ENCODE measurements at regions not wholly inside any gene's neighbourhood (a gene's known extent, or its start where the extent isn't known, plus 50 kb on each side); places are given as distances from the start of the nearest gene placed in this dataset.

DNA sequence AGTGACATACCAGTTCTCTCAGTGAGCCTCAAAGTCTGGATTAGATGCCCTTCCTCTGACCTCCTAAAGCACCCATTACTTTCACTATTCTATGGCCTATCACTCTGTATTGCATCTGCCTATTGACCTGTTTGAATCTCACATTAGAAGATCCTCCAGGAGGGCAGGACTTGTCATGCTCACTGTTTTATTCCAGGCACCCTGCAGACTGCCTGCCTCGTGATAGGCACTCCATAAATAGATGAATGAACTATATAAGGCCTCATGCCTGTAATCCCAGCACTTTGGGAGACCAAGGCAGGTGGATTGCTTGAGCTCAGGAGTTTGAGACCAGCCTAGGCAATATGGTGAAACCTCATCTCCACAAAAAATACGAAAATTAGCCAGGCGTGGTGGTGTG, 160.1 kb upstream of the CADM1 start:
- intact Hi-C loops (cut with micrococcal nuclease) = no loop called here
- peaks cover 0 to 5% of the 10 kb centered on the region in 2 donors for H3K36me3 Mint-ChIP-seq

GRCh38 chr11:115663790-115664189, 159.6 kb upstream of the CADM1 start:
- Histone ChIP-seq H3K36me3 (replicated peaks in 1 of 2; ENCODE audit: control insufficient read depth in 1 of 2, insufficient read depth in 2 of 2, low read length in 2 of 2) (no peaks in the 10 kb centered on the region), H3K79me2 (ENCODE audit: insufficient read depth, low read length) (no peaks in the 10 kb centered on the region), H3K9me3 (replicated peaks in 1 of 2; ENCODE audit: control insufficient read depth in 1 of 2, insufficient read depth in 1 of 2, low read length in 2 of 2) (peaks cover 0 to 7% of the 10 kb centered on the region in 2 donors), H3K4me1 (ENCODE audit: control insufficient read depth in 1 of 2, insufficient read depth in 2 of 2, low read length in 2 of 2) (peaks cover 4 to 12% of the 10 kb centered on the region in 2 donors), H3K4me3 (replicated peaks in 1 of 3; ENCODE audit: low read depth in 2 of 3, low read length in 3 of 3) (no peak overlapping the region), H3K4me2 (replicated peaks; ENCODE audit: extremely low read depth, low read length, poor library complexity, severe bottlenecking) (no peak overlapping the region), H3K9ac (ENCODE audit: insufficient read depth, low read length, poor library complexity, severe bottlenecking) (no peak overlapping the region), H3K27ac (ENCODE audit: low read depth in 1 of 2, low read length in 2 of 2) (no peak overlapping the region), H2AFZ (ENCODE audit: insufficient read depth, low read depth, low read length, poor library complexity, severe bottlenecking) (no peak overlapping the region), H4K20me1 (ENCODE audit: insufficient read depth, low read length) (no peaks in the 10 kb centered on the region), H3K27me3 (ENCODE audit: control insufficient read depth in 2 of 2, insufficient read depth in 2 of 2, low read length in 2 of 2) (peaks cover 31 to 39% of the 10 kb centered on the region in 2 donors)
- no peak for DNase-seq
- H3K36me3 Mint-ChIP-seq = peaks cover 0 to 5% of the 10 kb centered on the region in 2 donors
- peaks cover 13% of the 10 kb centered on the region for H3K4me1 Mint-ChIP-seq
- peaks cover 0 to 16% (median 2%) of the 10 kb centered on the region in 7 donors for H3K9me3 Mint-ChIP-seq
- no peak overlapping the region for H3K4me3 Mint-ChIP-seq
- 86% methylated on average over 6 of the region's 6 CpGs for WGBS (ENCODE audit: insufficient coverage)
- intact Hi-C loops (cut with micrococcal nuclease) = no loop called here
- H3K27me3 Mint-ChIP-seq (ENCODE audit: low read depth in 3 of 3) = peaks cover 40 to 59% (median 44%) of the 10 kb centered on the region in 3 donors
- TF ChIP-seq, protein P1, sequence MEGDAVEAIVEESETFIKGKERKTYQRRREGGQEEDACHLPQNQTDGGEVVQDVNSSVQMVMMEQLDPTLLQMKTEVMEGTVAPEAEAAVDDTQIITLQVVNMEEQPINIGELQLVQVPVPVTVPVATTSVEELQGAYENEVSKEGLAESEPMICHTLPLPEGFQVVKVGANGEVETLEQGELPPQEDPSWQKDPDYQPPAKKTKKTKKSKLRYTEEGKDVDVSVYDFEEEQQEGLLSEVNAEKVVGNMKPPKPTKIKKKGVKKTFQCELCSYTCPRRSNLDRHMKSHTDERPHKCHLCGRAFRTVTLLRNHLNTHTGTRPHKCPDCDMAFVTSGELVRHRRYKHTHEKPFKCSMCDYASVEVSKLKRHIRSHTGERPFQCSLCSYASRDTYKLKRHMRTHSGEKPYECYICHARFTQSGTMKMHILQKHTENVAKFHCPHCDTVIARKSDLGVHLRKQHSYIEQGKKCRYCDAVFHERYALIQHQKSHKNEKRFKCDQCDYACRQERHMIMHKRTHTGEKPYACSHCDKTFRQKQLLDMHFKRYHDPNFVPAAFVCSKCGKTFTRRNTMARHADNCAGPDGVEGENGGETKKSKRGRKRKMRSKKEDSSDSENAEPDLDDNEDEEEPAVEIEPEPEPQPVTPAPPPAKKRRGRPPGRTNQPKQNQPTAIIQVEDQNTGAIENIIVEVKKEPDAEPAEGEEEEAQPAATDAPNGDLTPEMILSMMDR (IDR thresholded peaks at IDR 0.05) = no peak
- H3K27ac Mint-ChIP-seq = peak overlapping the region in 1 of 7 donors; percentile 32

More for the DNA sequence above, 160.1 kb upstream of the CADM1 start:
- Histone ChIP-seq H3K27ac (ENCODE audit: low read depth in 1 of 2, low read length in 2 of 2) (no peak overlapping the region), H4K20me1 (ENCODE audit: insufficient read depth, low read length) (no peaks in the 10 kb centered on the region), H2AFZ (ENCODE audit: insufficient read depth, low read depth, low read length, poor library complexity, severe bottlenecking) (no peak overlapping the region), H3K4me3 (replicated peaks in 1 of 3; ENCODE audit: low read depth in 2 of 3, low read length in 3 of 3) (no peak overlapping the region), H3K4me2 (replicated peaks; ENCODE audit: extremely low read depth, low read length, poor library complexity, severe bottlenecking) (no peak overlapping the region), H3K36me3 (replicated peaks in 1 of 2; ENCODE audit: control insufficient read depth in 1 of 2, insufficient read depth in 2 of 2, low read length in 2 of 2) (no peaks in the 10 kb centered on the region), H3K9me3 (replicated peaks in 1 of 2; ENCODE audit: control insufficient read depth in 1 of 2, insufficient read depth in 1 of 2, low read length in 2 of 2) (peaks cover 0 to 4% of the 10 kb centered on the region in 2 donors), H3K4me1 (ENCODE audit: control insufficient read depth in 1 of 2, insufficient read depth in 2 of 2, low read length in 2 of 2) (peaks cover 2 to 8% of the 10 kb centered on the region in 2 donors), H3K79me2 (ENCODE audit: insufficient read depth, low read length) (no peaks in the 10 kb centered on the region), H3K27me3 (ENCODE audit: control insufficient read depth in 2 of 2, insufficient read depth in 2 of 2, low read length in 2 of 2) (peaks cover 26 to 34% of the 10 kb centered on the region in 2 donors), H3K9ac (ENCODE audit: insufficient read depth, low read length, poor library complexity, severe bottlenecking) (no peak overlapping the region)
- TF ChIP-seq, protein P1 (IDR thresholded peaks at IDR 0.05) = no peak
- Mint-ChIP-seq H3K9me3 (peaks cover 0 to 15% (median 2%) of the 10 kb centered on the region in 7 donors), H3K27ac (peak overlapping the region in 1 of 7 donors; percentile 5), H3K4me3 (no peak overlapping the region), H3K27me3 (ENCODE audit: low read depth in 3 of 3) (peaks cover 35 to 55% (median 39%) of the 10 kb centered on the region in 3 donors), H3K4me1 (peaks cover 11% of the 10 kb centered on the region)
- WGBS (ENCODE audit: insufficient coverage) = 80% methylated on average over 1 of the region's 3 CpGs
- no peak for DNase-seq

Measured in CD14-positive monocyte (primary cell).